Renal pelvis (tissue), 1 donor: ENCODE measurements at regions not wholly inside any gene's neighbourhood (a gene's known extent, or its start where the extent isn't known, plus 50 kb on each side); places are given as distances from the start of the nearest gene placed in this dataset.

Experiments used
- DNase-seq: peaks from one replicate; pipeline ENCODE4 v3.0.0-alpha.2; 2013

DNA sequence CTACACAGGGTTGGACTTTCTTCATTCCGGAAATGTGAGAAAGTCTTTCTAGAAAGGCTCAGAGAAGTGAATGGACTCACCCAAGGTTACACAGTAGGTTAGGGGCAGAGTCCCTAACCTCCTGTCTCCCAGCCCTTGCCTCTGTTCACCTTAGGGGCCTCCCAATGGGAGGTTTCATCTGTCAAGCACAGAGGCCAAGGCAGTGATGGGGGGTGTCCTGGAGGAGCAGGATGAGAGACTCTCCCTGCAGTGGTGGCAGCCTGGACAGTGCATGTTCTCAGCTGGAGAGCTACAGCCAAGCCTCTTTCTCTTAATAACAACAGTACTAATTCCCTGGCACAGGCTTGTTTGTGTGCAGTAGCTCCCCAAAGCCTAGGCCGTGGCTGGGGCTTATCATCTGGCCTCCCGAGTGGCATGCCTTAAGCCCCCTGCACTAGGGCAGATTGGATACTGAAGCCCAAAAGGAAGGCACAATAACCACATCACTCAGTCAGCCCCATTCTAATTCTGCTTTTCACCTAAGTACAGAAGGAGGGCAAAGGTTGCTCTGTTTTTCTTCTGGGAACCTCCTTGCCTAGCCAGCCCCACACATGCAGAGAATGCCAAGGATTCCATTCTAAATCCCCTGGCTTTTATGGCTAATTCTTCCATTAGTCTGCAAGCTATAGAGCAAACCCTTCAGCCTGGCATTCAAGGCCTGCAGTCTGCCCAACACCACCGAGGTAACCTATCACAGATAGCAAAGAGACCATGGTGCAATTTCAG is 50.2 kb upstream of the XPA start:
- DNase-seq = no peak

DNA sequence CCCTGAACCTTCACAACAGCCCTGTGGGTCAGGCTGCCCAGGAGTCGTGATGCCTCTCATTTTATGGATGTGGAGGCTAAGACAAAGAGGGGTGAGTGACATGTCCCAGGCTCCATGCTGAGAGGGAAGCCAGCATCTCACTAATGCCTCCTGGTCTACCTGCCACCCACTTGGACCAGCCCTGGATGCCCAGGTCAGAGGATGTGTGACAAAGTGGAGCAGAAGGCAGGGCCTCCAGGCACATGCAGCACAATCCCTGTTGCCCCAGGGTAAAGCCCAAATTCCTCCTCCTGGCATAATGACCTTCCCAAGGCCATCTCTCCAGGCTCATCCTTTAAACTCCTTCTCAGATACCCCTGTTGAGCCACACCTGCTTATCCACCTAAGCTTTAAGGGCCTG is 51.4 kb upstream of the XPA start:
- no peak for DNase-seq

DNA sequence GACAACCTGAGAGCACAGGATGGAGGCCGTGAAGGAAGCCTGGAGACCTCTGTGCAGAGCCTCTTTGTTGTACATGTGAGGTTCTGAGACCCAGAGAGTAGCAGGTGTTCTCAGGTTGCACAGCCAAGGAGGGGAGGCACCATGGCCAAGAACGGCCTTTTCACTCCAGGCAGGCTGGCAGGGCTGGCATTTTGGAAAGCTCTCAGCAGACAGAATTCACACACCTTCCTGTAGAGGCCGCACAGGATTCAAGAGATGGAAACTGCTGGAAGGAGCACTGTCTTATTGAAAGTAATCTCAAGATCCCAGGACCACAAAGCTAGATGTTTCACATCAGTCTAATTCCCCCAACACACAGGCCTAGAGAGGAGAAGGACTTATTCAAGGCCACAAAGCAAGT is 52.8 kb upstream of the XPA start:
- DNase-seq = no peak

DNA sequence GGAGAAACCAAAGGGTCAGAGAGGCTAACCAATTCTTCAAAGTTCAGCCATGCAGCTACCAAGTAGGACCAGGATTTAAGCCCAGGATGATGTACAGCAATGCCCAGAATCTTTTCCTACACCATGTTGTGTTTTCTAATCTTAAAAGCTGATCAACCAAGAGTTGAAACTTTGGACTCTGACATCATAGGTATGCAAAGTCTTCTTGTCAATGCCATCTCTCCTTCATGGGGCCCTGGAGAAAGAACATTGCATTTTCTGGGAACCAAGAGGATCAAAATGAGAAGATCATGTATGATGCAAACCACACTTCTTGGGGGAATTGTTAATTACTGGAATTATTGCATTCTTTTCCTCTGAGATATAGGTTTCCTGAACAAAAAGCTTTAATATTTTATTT is 54.4 kb upstream of the XPA start:
- DNase-seq = no peak

DNA sequence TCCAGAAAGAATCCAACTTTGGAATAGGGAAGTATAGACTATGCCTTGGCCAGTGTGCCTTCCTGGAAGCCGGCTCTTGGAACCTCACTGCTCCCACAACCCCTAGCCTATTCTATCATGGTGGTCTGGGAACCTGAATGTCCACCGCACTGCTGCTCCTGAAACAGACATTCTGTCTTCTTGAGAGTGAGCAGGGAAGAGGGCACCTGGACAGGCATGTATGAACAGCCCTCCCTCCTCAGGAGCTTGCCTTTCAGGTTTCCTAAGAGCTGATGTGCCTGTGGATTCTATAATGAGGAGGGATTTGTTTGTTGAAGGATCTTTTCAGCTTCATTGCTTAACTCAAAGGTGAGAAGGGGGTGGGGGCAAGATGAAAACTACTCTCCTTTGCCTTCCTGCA is 55.1 kb upstream of the XPA start:
- DNase-seq = no peak

DNA sequence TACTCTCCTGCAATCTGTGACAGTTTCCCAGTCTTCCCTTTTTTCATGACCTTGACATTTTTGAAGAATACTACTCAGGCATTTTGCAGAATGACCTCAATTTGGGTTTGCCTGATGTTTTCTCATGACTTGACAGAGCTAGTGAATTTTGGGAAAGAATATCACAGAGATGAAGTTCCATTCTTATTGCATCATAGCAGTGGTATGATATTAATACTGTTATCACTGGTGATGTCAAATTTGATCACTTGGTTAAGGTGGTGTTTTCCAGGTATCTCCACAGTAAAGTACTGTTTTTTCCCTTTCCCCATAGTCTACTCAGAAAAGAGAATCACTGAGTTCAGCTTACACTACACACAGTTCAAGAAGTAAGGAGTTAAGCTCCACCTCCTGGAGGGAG is 56.2 kb upstream of the XPA start:
- DNase-seq = no peak

DNA sequence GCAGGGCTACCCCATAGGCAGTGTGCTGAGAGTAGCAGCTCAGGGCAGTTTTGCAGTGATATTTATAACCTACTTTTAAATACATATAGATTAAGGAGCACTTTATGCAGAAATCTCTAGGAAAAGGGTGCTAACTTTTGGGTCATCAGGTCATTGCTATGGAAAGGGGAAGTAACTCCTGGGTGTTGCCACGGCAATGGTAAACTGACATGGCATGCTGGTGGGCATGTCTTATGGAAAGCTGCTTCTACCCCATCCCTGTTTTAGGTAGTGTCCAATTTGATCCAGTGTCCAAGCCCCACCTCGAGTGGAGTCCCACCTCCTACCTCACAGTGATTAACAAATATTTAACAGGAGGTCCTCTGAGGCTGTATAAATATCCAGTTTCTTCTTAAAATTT is 56.8 kb upstream of the XPA start:
- DNase-seq = no peak

DNA sequence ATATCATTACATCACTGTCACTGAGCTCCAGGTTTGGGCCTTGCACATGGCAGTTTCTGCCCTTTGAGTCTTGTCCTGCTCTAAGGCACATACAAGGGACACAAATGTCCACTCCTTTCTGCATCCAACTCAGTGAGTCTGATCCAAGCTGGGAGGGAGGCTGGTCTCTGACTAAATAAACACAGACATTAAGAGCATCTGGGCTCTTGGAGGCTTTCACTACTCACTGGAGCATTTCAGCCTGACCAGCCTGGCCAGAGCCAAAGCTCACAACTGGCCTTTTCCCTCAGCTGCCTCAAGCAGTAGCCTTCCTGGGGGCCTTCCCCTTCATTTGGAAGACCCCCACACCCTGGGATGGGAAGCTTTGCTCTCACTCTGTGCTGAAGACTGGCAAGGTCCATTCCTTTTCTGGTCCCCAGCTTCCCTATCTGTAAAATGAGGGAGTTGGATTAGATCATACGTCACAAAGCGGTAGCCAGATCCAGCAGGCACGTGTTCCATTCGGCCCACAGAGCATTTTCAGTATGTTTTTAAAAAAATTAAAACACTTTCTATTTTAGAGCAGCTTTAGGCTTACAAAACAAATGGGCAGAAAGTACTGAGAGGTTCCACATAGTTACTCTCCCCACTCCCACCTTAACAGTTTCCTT is 58.6 kb upstream of the XPA start:
- DNase-seq = no peak

DNA sequence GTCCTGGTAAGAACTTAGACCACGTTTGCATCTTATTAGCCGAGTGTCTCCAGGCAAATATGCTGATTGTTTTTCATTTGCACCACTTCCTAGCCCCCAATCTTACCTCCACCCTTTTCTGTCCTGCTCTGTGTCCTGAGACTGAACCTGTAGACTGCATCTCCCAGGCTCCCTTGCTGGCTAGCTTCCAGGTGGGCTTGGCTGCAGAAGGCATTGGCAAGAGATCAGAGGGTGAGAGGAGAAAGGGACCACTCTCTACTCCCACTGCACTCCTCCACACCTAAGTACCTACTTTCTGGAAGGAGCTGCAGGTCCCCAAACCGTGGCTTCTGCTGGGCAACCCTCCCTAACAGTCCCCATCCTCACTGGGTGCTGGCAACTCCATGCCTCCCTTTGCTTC is 59.9 kb upstream of the XPA start:
- no peak for DNase-seq

DNA sequence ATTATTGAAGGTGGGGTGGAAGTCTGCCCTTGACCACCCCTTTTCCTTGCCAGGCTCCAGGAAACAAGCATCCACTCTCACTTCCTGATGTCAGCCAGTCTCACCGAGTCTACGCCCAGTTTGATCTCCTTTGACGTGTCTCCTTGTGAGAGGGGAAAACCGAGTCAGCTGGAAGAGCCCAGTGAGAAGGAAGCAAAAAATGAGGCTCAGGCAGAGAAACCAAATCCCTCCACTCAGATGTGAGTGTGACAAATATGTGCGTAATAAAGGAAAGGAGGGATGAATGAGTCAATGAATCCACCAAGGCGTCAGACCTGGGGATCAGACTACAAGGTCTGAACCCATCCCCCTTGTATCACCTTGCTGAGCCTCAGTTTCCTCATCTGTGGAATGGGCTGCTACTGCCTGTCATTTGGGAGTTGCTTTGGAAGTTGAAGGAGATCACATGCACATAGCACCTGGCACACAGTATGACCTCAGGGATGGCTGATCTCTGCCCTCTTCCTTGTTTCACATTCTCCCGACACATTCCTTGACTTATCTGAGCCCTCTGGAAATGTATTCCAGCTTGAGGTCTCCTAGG is 61.3 kb upstream of the XPA start:
- no peak for DNase-seq

DNA sequence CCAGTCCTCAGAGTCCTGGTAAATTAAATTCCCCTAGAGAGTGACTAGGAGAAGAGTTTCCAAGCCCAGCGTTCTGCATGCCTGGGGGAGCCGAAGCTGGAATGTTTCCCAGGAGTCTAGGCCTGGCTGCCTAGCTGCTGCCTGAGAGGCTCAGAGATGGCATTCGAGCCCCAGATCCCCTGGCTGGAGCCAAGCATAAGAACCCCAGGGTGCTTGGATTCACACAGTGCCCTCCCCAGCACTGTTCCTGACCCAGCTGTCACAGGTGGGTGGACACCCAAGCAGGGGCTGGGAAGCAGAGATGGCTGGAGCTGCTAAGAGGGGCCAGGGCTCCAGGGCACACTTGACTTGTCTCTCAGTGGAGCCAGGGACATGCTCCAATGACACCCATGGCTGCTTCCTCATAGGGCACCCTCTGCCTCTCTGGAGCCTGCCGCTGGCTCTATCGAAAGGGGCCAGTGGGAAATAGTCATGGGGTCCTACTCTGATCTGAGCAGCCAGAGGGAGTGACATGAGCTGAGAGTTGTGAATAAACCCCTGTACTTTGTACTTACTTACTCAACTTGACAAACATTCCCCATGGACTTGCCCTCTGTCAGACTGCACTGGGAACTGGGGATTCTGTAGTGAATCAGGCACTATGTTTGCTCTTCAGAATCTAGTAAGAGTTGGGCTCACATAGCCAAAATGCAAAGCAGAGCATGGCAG is 62.6 kb upstream of the XPA start:
- DNase-seq = no peak

DNA sequence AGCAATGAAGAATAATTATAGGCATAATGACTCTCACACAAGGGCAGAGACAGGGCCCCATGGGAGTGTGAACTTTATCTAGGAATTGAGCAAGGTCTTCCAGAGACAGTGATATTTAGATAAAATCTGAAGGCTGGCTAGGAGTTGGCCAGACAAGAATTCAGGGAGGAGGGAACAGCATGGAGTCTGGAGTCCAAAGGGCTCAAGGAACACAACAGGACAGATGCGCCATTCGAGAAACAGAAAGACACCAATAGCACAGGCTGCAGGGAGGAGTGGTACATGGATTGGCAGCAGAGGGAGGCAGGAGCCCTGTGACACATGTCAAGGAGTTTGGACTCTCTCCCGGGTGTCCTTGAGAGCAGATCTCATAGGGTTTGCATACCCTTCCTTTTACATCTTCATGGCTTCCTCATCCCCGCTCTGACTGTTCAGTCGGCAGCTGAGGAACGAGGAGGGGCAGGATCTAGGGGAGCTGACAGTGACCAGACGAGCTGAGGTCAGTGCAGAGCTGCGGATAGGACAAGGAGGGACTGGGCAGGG is 64.0 kb upstream of the XPA start:
- DNase-seq = no peak

DNA sequence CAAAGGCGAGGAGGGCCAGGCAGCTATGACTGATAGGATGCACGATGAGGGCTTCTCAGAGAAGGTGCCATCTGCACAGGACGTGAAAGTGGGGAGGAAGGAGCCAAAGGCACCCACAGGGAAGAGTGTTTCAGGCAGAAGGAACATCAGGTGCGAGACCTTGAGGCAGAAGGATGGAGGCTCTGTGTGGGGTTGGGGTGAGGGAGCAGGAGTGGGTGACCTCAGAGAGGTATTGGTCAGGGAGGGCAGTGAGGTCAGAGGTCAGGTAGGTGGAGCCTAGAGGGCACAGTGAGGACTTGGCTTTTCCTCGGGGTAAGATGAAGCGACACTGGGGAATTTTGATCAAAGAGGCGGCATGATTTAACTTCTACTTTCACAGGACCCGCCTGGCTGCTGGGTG is 64.7 kb upstream of the XPA start:
- DNase-seq = no peak

DNA sequence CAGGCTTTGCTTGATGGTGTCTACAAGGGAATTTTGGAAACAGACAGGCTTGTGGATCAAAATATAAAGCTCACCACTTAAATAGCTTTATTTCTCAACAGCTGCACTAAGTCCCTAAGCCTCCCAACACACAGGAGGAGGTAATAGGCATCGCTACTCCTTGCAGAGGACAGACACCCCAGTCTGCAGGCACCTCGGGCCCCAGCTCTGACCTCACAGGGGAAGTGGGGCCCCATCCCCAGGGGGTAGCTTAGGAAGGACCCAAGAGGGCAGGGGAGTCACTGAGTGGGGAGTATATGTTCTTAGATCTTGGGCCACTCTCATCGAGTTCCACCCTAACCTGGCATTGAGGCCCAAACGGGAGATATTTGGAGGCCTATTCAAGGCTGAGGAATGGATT is 66.7 kb upstream of the XPA start:
- DNase-seq = no peak

DNA sequence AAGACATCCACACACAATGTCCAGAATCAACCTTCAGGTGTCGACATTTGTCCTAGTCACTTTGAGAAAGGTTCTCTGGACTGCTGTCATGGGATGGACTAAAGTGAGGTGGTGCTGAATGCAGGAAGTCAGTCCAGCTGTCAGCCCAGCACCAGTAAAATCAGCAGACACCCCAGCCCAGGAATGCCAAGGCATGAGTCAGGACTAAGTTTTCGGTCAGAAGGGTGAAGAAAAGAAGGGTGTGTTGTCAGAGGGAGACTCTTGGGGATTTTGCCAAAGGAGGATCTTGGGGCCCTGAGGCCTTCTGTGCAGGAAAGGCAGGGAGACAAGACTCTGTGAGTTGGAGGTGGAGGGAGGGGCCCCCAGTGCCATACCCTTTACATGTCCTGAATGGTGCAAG is 69.0 kb upstream of the XPA start:
- no peak for DNase-seq

DNA sequence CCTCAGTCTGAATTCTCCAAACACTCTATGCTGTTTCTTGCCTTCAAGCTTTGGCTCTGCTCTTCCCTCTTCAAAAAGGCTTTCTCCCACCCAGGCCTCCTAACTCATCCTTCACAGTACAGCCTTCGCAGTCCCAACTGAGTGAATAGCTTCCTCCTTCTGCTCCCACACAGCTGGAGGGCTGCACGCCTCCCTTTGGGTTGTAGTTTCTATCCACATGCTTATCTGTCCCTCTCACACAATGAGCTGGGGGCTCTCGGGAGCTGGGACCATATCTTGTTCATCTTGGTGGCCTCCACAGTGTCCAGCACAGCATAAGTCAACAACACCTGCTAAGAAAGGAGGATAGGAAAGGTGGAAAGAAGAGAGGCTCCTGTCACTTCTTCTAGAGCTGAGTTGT is 69.5 kb upstream of the XPA start:
- DNase-seq = no peak

DNA sequence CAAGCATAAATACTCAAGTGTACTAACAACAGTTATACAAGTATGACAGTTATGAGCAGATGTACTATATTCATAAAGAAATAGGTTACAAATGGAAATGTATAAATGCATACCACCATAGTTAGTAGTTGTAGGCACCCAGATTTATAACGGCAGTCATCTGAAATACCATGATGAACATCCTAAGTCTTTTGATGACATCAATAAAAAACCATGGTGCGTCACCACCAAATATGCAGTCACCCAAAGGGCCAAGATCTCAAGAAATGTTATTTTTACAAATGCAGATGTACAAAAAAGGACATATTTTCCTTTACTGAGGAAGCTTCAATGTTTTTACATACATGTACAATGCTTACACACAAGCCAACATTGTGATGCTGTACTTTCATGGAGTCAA is 70.8 kb upstream of the XPA start:
- no peak for DNase-seq

DNA sequence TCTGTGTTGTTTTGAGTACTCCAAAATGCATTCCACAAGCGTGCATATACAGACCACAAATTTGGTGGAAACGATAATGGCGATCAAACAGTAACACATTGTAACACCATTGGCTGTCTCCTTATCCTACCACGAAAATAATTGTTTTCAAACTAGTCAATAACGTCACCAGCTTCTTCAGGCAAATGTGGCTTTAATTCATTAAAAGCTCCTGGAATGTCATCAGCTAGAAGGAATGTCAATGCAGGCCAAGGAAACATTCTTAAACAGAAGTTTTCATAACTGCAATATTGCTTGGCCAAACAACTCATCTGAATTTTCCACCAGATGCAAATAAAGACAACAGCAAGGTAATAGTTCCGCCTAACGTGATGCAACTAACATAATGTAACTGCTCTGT is 71.6 kb upstream of the XPA start:
- DNase-seq = no peak

DNA sequence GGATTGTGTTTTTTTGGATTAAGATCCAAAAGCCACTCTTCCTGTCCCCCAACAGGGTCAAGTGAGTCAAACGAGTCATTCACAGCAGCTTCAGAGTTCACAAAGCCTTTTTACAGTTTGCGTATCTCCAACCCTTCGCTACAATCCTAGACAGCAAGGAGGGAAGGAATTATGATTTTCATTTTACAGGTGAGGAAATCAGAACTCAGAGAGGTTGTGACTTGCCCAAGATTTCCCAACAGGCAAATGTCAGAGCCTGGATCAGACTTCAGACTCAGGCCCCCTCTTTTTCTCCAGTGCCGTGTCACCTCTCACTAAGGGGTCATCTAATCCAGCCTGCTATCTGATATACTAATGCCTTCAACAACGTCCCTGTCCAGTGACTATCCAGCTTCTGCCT is 72.1 kb upstream of the XPA start:
- no peak for DNase-seq

DNA sequence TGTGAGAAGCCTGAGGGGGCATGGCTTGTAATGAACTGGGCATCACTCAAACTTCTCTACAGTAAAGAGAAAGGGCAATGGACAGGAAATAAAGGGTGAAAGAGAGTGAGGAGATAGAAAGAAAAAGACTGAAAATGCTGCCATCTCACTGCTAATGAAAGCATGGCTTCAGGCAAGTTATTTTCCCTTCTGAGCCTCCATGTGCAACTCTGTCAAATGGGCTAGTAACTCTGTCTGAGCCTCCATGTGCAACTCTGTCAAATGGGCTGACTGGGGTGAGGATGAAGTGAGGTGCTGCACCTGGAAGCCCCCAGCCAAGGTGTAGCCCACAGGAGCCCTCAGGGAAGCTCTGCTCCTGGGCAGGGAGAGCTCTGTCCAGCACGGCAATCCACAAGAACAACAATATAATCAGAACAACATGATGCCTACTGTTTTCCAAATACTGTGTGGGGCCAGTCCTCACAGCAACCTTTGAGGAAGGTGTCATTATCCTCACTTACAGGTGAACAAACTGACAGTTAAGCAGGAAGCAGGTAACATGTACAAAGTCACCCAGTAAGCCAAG is 73.8 kb upstream of the XPA start:
- DNase-seq = no peak

DNA sequence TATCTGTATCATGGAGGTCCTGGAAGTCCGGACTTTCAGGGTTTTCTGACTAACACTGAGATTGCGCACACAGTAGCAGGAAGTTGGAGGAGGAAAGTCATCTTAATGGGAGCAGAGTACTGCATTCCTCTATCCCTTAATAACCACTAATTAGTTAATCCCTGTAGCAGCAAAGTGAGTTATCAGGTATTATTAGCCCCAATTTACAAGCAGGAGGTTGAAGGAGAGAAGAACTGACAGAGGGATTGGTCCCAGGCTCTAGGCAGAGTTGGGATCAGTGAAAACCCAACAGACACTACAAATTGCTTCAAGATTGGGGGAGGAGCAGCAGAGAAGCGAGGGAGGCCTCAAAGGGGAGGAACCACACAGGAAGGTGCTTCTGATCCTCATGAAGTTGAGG is 74.5 kb upstream of the XPA start:
- no peak for DNase-seq

DNA sequence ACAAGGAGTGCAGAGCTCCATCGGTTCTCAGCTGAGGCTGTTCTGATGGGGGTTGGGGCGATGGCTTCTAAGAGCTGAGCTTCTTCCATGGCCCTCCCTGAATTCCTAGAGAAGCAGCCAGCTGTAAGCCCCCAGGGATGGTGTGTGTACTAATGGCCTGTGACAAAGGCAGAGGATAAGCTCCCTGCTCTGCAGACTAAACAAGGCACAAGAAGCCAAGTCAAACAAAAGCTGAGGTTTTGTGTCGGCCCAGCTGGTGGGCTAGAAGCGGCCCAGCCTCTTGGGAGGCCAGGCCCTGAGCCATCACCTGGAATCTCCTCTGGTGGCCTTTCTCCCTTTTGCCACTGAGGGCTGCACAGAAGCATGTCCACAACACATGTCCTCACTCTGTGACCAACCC is 75.0 kb upstream of the XPA start:
- no peak for DNase-seq

DNA sequence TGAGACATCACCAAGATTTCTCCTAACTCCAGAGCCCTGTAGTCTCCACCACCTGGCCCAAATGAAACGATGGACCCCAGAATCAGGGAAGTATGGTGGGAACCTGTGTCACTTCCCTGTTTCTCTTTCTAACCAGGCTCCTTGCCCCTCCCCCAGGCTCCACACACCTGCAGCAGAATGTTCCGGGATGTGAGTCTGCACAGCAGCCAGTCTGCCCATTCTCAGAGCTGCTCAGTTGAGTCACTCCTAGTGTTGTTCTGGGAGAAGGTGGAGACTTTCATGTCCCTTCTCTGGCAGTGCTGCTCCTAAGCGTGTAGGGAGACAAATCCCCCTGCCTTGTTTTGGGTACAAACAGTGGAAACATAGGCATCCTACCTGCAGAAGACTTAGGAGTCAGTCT is 76.0 kb upstream of the XPA start:
- DNase-seq = no peak
